M059J (cell line): ENCODE measurements at regions not wholly inside any gene's neighbourhood (a gene's known extent, or its start where the extent isn't known, plus 50 kb on each side); places are given as distances from the start of the nearest gene placed in this dataset.

Experiments used
- DNase-seq: peaks from one replicate; pipeline ENCODE4 v3.0.0-alpha.2; 2012; ENCODE audit warnings: low read depth

DNA sequence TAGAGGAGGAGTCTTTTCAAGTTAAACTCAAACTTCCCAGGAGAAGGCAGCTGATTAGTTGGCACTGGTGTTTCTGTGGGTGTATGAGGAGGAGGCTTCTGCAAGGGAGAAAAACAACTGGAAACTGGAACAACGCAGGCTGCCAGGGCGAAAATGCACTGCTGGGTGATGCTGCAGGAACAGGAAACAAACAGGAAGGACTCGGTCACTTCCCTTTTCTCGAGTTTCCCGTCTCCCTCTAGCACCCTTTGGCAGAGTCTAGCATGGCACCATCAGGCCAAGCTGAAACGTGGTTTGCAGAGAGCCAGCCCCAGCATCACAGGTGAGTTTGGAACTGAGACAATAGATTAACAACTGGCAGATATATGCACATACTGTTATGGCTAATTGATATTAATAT is 77.5 kb upstream of the CAST start:
- DNase-seq, result no peak

DNA sequence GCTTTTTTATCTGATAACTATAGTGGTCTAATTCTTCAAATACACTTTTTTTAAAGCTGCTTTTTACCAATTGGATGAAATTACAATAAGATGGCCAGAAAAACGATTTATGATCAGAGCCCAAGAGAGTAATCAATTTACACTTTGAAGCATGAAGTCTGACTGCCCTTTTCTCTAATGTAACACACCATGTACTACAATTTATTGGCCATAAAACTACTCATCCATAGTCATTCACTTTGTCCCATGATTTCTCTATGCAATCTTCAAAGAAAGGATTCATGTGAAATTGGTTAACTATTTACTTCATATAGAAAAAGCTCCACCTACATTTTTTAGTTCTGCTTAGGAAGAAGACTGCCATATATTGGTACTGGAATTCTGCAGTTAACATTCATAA is 73.6 kb upstream of the CAST start:
- DNase-seq, result no peak

DNA sequence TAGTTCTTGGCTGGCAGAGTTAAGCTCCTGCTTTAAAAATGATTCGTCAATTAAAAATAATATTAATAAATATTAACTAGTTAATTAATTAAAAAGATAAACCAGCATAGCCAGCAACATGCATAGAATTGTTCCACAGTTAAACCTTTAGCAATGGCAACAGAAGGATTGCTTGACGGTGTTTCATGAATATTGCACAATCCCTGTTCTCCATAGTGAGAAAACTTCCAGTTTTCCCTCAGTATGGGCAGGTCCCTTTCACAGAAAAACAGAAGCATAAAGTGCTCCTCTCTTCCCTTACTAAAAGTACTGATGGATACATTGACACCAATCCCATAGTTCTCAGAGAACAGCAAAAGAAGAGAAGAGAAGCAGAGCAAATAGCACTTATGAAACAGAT is 71.4 kb upstream of the CAST start:
- no peak for DNase-seq

DNA sequence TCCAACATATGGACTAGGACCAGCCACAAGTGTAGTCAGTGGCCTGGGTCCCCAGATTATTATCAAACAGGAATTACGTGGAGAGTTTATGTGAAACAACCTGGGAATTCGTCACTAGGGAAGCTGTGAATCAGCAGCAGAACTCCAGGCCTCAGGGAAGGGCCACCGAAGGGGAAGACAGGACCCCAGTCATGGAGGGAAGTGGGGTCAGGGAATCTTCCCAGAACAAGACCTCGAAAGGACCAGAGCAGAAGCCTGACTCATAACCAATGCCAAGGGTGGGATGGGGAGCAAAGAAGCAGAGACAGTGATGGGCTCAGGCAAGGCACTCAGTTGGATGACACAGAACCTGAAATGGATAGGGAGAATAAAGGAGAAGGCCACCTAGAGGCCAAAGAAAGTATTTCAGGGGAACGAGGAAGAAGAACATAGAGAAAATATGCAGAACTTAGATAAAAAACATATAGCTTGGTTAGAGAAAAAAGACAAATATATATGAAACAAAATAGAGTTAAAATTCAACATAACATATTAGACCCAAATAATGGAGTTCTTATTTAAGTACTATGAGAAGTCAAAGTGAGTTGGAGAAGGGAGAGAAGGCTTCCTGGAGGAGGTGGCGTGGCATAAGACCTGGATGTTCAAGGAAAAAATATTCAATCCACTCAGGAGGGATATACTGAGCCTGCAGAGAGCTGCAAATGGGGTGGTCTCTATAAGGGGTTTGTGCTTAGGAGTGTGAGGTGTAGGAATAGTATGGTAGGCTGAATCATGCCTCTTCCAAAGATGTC is 66.7 kb upstream of the CAST start:
- peak; percentile 41 for DNase-seq

DNA sequence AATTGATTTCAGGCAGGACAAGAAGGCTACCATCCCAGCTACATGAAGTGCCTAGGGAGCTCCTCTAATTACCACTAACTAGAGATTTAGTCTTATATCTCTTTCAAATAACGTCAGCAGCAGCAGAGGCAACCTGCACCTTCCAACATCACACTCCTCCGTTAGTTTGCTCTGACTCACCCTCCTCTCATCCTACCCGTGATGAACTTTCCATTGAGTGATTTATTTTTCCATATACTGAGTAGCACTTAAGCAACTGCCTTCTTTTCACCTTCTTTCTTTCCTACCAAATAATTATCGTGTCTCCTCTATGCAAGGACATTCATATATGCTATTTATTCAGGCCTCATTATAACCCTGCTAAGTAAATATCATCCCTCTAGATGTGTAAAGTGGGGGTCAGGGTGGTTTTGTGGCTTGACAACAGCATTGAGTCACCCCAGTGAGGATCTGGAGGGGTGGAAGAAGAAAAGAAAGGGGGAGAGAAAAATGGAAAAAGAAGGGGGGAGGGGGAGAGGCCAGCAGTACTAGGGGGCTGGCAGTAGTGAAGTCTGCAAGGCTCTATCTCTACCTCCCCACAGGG is 64.6 kb upstream of the CAST start:
- DNase-seq, result peak; percentile 75

DNA sequence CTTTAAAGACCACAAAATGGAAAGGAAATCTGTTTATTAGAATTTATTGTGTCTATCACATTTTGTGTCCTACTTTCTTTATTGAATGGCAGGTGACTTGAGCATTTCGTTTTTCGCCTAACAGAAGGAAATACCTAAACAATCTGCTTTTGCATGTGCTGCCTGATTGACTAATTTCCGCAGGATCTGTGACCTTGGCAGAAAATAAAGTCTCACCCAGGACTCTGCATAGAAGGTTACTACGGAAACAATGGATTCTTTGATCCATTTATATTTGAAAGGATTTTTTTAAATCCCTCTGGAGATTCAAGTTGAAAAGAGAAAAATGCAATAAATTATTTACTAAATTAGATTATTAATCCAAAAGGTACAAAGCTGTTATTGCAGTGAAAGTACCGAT is 61.0 kb upstream of the CAST start:
- no peak for DNase-seq

DNA sequence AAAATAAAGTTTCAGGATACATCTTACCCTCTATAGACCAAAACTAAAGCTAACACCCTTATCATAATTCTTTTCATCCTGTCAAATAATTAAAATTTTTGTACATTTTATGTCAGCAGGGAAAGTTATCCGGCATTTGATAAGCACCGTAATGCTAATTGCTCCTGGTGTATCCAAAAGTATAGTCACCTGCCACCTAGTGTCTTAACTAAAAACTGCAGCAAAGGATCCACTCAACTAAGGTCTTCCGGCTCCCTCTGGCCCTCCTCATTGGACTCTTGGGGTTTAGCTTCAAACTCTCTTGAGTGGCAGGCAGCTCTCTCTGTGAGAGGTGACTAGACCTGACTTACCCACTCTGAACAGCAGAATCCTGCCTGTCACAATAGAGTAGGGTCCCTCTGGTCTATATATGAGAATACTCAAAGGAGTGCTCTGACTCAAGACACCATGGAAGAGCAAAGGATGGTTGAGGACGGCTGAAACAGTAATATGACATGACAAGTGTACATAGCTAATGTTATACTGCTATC is 60.4 kb upstream of the CAST start:
- peak; percentile 72 for DNase-seq

DNA sequence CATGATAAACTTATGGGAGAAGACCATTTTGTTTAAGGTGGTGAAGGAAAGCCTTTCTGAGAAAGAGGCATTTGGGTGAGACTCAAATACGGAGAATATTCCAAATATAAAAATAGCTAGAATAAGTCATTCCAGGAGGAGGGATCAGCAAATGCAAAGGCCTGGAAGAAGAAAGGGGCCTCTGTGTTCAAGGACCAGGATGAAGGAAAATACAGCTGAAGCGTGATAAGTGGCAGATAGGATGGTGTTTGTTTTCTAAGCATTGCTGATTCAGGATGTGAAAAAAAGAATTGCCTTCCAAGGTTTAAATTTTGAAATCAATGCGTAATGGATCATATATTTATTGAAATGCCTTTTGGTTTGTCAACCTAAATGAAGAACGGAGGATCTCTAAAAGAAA is 59.4 kb upstream of the CAST start:
- DNase-seq, result no peak

DNA sequence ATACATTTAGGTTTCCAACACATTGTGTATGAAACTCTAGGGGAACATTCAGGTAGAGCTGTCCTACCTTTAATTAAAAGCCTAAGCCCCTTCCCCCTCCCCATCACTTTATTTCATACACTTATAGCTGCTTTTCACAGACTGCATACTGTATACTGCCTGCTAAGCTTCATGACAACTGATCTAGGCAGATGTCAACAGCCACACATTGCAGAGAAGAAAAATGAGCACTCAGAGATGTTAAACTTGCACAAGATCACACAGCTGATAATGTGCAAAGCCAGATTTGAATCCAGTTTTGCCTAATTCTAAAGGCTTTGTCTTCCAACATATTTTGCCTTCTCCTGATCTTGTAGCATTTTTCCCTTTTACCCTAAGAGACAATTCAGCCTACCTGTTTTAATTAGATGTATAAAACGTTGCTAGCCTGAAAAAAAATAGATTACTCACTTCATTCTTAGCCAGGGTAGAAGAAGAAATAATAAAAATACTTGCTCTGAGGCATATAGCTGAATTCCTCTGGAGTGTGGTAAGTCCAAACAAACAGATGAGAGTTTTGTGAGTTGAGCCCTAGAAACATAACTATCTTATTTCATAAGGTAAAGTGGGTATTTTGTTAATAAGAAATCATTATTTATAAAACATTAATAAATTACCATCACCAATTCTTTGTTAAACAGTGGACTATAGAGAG is 56.9 kb upstream of the CAST start:
- DNase-seq, result no peak

DNA sequence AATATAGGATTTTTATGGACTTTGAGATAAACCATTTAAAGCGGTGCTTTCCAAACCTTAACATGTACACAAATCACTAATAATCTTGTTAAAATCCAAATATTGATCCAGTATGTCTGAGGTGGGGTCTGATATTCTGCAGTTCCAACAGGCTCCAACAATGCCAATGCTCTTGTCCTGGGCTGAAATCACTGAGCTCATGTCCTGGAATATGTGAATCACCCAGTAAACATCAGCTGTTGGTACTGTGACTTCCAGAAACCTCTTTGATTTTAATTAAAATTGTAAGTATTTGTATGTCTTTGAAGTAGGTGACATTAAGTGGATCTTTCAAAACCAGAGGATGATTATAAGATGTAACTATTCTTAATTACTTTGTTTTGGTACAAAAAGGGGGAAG is 52.8 kb upstream of the CAST start:
- no peak for DNase-seq

DNA sequence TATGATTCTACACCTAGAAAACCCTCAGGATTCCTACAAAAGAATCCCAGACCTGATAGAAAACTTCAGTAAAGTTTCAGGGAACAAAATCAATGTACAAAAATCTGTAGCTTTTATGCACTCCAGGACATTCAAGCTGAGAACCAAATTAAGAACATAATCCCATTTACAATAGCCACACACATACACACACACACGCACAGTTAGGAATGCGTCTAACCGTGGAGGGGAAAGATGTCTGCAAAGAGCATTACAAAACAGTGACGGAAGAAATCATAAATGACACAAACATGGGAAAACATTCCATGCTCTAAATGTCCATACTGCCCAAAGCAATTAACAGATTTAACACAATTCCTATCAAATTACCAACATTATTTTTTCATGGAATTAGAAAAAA is 51.4 kb upstream of the CAST start:
- no peak for DNase-seq

DNA sequence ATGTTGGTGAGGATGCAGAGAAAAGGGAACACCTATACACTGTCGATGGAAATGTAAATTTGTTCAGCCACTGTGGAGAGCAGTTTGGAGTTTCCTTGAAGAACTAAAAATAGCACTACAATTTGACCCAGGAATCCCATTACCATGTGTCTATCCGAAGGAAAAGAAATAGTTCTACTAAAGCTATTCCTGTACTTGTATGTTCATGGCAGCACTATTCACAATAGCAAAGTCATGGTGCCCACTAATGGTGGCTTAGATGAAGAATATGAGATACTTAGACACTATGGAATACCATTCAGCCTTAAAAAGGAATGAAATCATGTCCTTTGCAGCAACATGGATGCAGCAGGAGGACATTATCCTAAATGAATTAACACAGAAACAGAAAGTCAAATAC is 50.2 kb upstream of the CAST start:
- no peak for DNase-seq
